ENCODE measurements at regions not wholly inside any gene's neighbourhood (a gene's known extent, or its start where the extent isn't known, plus 50 kb on each side); places are given as distances from the start of the nearest gene placed in this dataset.

- H3K27me3 ChIP-seq: no peaks in the 10 kb centered on the region
Measured at GRCh38 chr7:46385662-46386309, 464.7 kb upstream of the IGFBP3 start.

GRCh38 chr7:46383605-46384004, 462.5 kb upstream of the IGFBP3 start:
- DNase-seq (ENCODE audit: low spot score in 2 of 2): no peak
- no peaks in the 10 kb centered on the region for H3K27me3 ChIP-seq
- TF ChIP-seq CTCF (IDR thresholded peaks at IDR 0.05): no peak
- intact Hi-C loops (cut with DNase I): no loop called here
- H3K36me3 ChIP-seq: no peaks in the 10 kb centered on the region
- H3K4me3 ChIP-seq: no peak overlapping the region
- H3K9me3 ChIP-seq: no peaks in the 10 kb centered on the region
- H3K27ac ChIP-seq: no peak overlapping the region
- no peaks in the 10 kb centered on the region for H3K4me1 ChIP-seq

More at GRCh38 chr7:46385662-46386309, 464.7 kb upstream of the IGFBP3 start:
- H3K4me3 ChIP-seq: no peak overlapping the region
- intact Hi-C loops (cut with DNase I): no loop called here
- H3K4me1 ChIP-seq: no peaks in the 10 kb centered on the region
- TF ChIP-seq CTCF (IDR thresholded peaks at IDR 0.05): no peak
- no peaks in the 10 kb centered on the region for H3K36me3 ChIP-seq
- no peak overlapping the region for H3K27ac ChIP-seq
- no peak for DNase-seq (ENCODE audit: low spot score in 2 of 2)
- no peaks in the 10 kb centered on the region for H3K9me3 ChIP-seq

- TF ChIP-seq CTCF (IDR thresholded peaks at IDR 0.05): no peak
- H3K36me3 ChIP-seq: no peaks in the 10 kb centered on the region
Measured at GRCh38 chr7:46369933-46370654, 449.0 kb upstream of the IGFBP3 start.

GRCh38 chr7:46368871-46369270, 447.8 kb upstream of the IGFBP3 start:
- Histone ChIP-seq H3K9me3 (no peaks in the 10 kb centered on the region), H3K27me3 (no peaks in the 10 kb centered on the region), H3K27ac (no peak overlapping the region), H3K36me3 (no peaks in the 10 kb centered on the region), H3K4me1 (no peaks in the 10 kb centered on the region), H3K4me3 (no peak overlapping the region)
- no peak for DNase-seq (ENCODE audit: low spot score in 2 of 2)
- intact Hi-C loops (cut with DNase I): no loop called here
- no peak for TF ChIP-seq CTCF (IDR thresholded peaks at IDR 0.05)

More at GRCh38 chr7:46369933-46370654, 449.0 kb upstream of the IGFBP3 start:
- H3K4me3 ChIP-seq: no peak overlapping the region
- no peaks in the 10 kb centered on the region for H3K27me3 ChIP-seq
- intact Hi-C loops (cut with DNase I): no loop called here
- H3K27ac ChIP-seq: no peak overlapping the region
- H3K9me3 ChIP-seq: no peaks in the 10 kb centered on the region
- no peak for DNase-seq (ENCODE audit: low spot score in 2 of 2)
- H3K4me1 ChIP-seq: no peaks in the 10 kb centered on the region

GRCh38 chr7:46366526-46366925, 445.5 kb upstream of the IGFBP3 start:
- Histone ChIP-seq H3K27me3 (no peaks in the 10 kb centered on the region), H3K9me3 (no peaks in the 10 kb centered on the region), H3K36me3 (no peaks in the 10 kb centered on the region), H3K4me3 (no peak overlapping the region), H3K4me1 (no peaks in the 10 kb centered on the region), H3K27ac (no peak overlapping the region)
- TF ChIP-seq CTCF (IDR thresholded peaks at IDR 0.05): no peak
- no peak for DNase-seq (ENCODE audit: low spot score in 2 of 2)
- intact Hi-C loops (cut with DNase I): no loop called here

Data from ascending aorta (tissue), 2 donors.